ENCODE measurements at regions not wholly inside any gene's neighbourhood (a gene's known extent, or its start where the extent isn't known, plus 50 kb on each side); places are given as distances from the start of the nearest gene placed in this dataset.
A peak's percentile ranks its signal among the peaks of the same experiment; 100 is the strongest.
"Not testable (repeated sequence)": the region's sequence is repeated elsewhere in the genome, so short reads cannot be mapped to it uniquely, and the experiment has no call there.

DNA sequence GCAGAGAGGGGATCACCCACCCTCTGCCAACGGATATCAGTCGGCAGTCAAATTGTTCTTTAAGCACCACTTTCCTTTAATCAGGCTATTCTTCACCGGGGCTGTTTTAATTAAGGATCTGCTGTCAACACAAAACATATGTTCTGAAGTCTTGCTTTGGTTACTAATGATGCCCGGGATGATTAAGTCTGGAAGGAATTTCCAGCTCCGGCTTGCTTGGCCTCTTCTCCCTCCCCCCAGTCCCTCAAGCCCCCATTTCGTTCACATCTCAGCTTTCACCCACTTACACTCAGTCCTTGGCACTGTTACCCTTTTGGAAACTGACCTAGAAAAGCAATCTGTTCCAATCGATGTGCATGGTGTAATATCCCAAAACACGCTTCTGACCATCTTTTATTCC, 74.7 kb downstream of the MSX2 start:
- Histone ChIP-seq H3K9ac (ENCODE audit: low read depth, low read length) (no peak overlapping the region), H3K4me1 (ENCODE audit: insufficient read depth, low read length) (peaks cover 16% of the 10 kb centered on the region; the same call in 1 of the 2 replicates), H3K36me3 (ENCODE audit: insufficient read depth, low read length) (no peaks in the 10 kb centered on the region), H3K9me3 (ENCODE audit: control insufficient read depth, insufficient read depth, low read length) (no peaks in the 10 kb centered on the region)

- no peaks in the 10 kb centered on the region for H3K36me3 ChIP-seq (ENCODE audit: insufficient read depth, low read length)
- no peak overlapping the region for H3K9ac ChIP-seq (ENCODE audit: low read depth, low read length)
- H3K9me3 ChIP-seq (ENCODE audit: control insufficient read depth, insufficient read depth, low read length), result no peaks in the 10 kb centered on the region
- H3K4me1 ChIP-seq (ENCODE audit: insufficient read depth, low read length), result peaks cover 17% of the 10 kb centered on the region; the same call in 1 of the 2 replicates
These were observed 74.2 kb downstream of the MSX2 start for GRCh38 chr5:174798551-174798951.

- no peak overlapping the region for H3K9ac ChIP-seq (ENCODE audit: low read depth, low read length)
- H3K36me3 ChIP-seq (ENCODE audit: insufficient read depth, low read length), result no peaks in the 10 kb centered on the region
- H3K9me3 ChIP-seq (ENCODE audit: control insufficient read depth, insufficient read depth, low read length), result no peaks in the 10 kb centered on the region
- H3K4me1 ChIP-seq (ENCODE audit: insufficient read depth, low read length), result peaks cover 17% of the 10 kb centered on the region; the same call in 1 of the 2 replicates
These were observed 72.4 kb downstream of the MSX2 start for GRCh38 chr5:174796711-174797192.

DNA sequence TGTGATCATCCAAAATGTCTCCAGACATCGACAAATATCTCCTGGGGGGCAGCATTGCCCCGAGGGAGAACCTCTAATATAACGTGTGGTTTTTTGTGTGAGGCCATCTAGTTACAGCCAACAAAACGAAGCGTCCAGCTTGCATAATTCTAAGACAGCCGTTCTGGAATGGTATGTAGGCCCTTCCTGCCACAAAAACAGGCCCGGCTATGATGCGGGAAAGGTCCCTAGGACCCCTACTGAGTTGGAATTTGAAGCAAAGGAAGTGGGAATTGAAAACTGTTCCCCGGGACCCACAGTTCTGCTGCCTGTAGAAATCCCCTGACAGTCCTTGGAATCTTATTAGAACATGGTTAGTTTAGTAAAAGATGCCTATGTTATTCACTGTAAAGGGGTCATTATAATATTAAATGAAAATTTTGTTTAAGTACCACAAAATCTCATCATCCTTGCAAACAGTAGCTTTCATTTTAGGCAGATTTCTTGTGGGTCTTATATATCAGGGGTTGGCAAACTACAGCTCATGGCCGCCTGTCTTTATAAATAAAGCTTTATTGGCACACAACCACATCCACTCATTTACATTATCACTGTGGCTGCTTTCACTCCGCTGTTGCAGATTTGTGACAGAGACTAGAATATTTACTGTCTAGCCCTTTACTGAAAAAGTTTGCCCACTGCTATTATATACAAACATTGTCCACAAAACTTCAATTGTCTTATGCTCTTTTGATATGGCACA, 70.7 kb downstream of the MSX2 start:
- no peaks in the 10 kb centered on the region for H3K9me3 ChIP-seq (ENCODE audit: control insufficient read depth, insufficient read depth, low read length)
- H3K9ac ChIP-seq (ENCODE audit: low read depth, low read length), result peak overlapping the region; percentile 11; the same call in 1 of the 2 replicates
- no peaks in the 10 kb centered on the region for H3K36me3 ChIP-seq (ENCODE audit: insufficient read depth, low read length)
- H3K4me1 ChIP-seq (ENCODE audit: insufficient read depth, low read length), result peaks cover 17% of the 10 kb centered on the region; the same call in 1 of the 2 replicates

- Histone ChIP-seq H3K9me3 (ENCODE audit: control insufficient read depth, insufficient read depth, low read length) (no peaks in the 10 kb centered on the region), H3K4me1 (ENCODE audit: insufficient read depth, low read length) (peaks cover 17% of the 10 kb centered on the region; the same call in 1 of the 2 replicates), H3K36me3 (ENCODE audit: insufficient read depth, low read length) (no peaks in the 10 kb centered on the region), H3K9ac (ENCODE audit: low read depth, low read length) (peak overlapping the region; percentile 43; the same call in 1 of the 2 replicates)
These were observed 69.4 kb downstream of the MSX2 start for GRCh38 chr5:174793684-174794328.

- Histone ChIP-seq H3K36me3 (ENCODE audit: insufficient read depth, low read length) (no peaks in the 10 kb centered on the region), H3K9me3 (ENCODE audit: control insufficient read depth, insufficient read depth, low read length) (no peaks in the 10 kb centered on the region)
These were observed 68.7 kb downstream of the MSX2 start for GRCh38 chr5:174793076-174793475.

GRCh38 chr5:174792265-174792664, 67.9 kb downstream of the MSX2 start:
- H3K4me1 ChIP-seq (ENCODE audit: insufficient read depth, low read length), result peaks cover 12% of the 10 kb centered on the region; the same call in 1 of the 2 replicates
- H3K36me3 ChIP-seq (ENCODE audit: insufficient read depth, low read length); H3K9me3 ChIP-seq (ENCODE audit: control insufficient read depth, insufficient read depth, low read length): not testable (repeated sequence)

More at GRCh38 chr5:174793076-174793475, 68.7 kb downstream of the MSX2 start:
- Histone ChIP-seq H3K9ac (ENCODE audit: low read depth, low read length) (peak overlapping the region; percentile 43; the same call in 1 of the 2 replicates), H3K4me1 (ENCODE audit: insufficient read depth, low read length) (peaks cover 13% of the 10 kb centered on the region; the same call in 1 of the 2 replicates)

GRCh38 chr5:174790906-174791305, 66.5 kb downstream of the MSX2 start:
- Histone ChIP-seq H3K9me3 (ENCODE audit: control insufficient read depth, insufficient read depth, low read length) (no peaks in the 10 kb centered on the region), H3K4me1 (ENCODE audit: insufficient read depth, low read length) (peaks cover 12% of the 10 kb centered on the region; the same call in 1 of the 2 replicates), H3K9ac (ENCODE audit: low read depth, low read length) (no peak overlapping the region), H3K36me3 (ENCODE audit: insufficient read depth, low read length) (no peaks in the 10 kb centered on the region)

More at GRCh38 chr5:174792265-174792664, 67.9 kb downstream of the MSX2 start:
- not testable (repeated sequence) for H3K9ac ChIP-seq (ENCODE audit: low read depth, low read length)

- no peaks in the 10 kb centered on the region for H3K36me3 ChIP-seq (ENCODE audit: insufficient read depth, low read length)
- no peaks in the 10 kb centered on the region for H3K9me3 ChIP-seq (ENCODE audit: control insufficient read depth, insufficient read depth, low read length)
- peaks cover 5% of the 10 kb centered on the region; the same call in 1 of the 2 replicates for H3K4me1 ChIP-seq (ENCODE audit: insufficient read depth, low read length)
- no peak overlapping the region for H3K9ac ChIP-seq (ENCODE audit: low read depth, low read length)
These were observed 65.2 kb downstream of the MSX2 start for GRCh38 chr5:174789596-174789995.

DNA sequence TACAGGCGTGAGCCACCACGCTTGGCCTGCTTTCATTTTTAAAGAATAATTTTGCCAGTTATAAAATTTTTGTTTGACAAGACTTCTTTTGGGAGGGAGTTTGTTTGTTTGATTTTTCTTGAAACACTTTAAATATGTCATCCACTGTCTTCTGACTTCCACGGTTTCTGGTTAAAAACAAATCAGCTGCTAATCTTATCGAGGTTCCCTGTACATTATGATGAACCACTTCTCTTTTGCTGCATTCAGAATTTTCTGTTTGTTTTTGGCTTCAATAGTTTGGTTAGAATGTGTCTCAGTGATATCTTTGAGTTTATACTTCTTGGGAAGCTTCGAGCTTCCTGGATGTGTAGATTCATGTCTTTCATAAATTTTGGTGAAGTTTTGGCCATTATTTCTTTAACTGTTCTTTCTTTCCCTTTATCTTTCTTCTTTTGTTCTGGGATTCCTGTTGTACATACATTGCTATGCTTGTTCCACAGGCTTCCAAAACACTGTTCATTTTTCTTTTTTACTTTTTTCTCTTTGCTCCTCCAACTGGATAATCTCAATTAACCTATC, 60.8 kb downstream of the MSX2 start:
- H3K36me3 ChIP-seq (ENCODE audit: insufficient read depth, low read length), result no peaks in the 10 kb centered on the region
- H3K4me1 ChIP-seq (ENCODE audit: insufficient read depth, low read length), result no peaks in the 10 kb centered on the region
- H3K9me3 ChIP-seq (ENCODE audit: control insufficient read depth, insufficient read depth, low read length), result no peaks in the 10 kb centered on the region
- no peak overlapping the region for H3K9ac ChIP-seq (ENCODE audit: low read depth, low read length)

All from ES-I3 (cell line).